GM21723 (cell line): ENCODE measurements at regions not wholly inside any gene's neighbourhood (a gene's known extent, or its start where the extent isn't known, plus 50 kb on each side); places are given as distances from the start of the nearest gene placed in this dataset.

ENCODE experiments used
- ATAC-seq: cut with Tn5 transposase; IDR thresholded peaks from one replicate; pipeline ENCODE4 v1.9.1; 2021; ENCODE audit warnings: mild to moderate bottlenecking, moderate library complexity; ENCODE audit not compliant: unreplicated experiment

GRCh38 chr4:133776503-133776902 is 425.1 kb downstream of the PABPC4L start:
- ATAC-seq = no peak

- ATAC-seq = no peak
These were observed 425.7 kb downstream of the PABPC4L start for GRCh38 chr4:133775881-133776280.

GRCh38 chr4:133775469-133775868 is 426.1 kb downstream of the PABPC4L start:
- ATAC-seq = no peak

GRCh38 chr4:133759428-133759827 is 442.2 kb downstream of the PABPC4L start:
- no peak for ATAC-seq

- no peak for ATAC-seq
These were observed 459.8 kb downstream of the PABPC4L start for GRCh38 chr4:133741766-133742165.

GRCh38 chr4:133720001-133720400 is 481.6 kb downstream of the PABPC4L start:
- no peak for ATAC-seq

- no peak for ATAC-seq
These were observed 482.5 kb downstream of the PABPC4L start for GRCh38 chr4:133719098-133719497.

GRCh38 chr4:133714211-133714610 is 487.4 kb downstream of the PABPC4L start:
- ATAC-seq = no peak

GRCh38 chr4:133713340-133713739 is 488.2 kb downstream of the PABPC4L start:
- no peak for ATAC-seq

- no peak for ATAC-seq
These were observed 489.8 kb downstream of the PABPC4L start for GRCh38 chr4:133711817-133712216.

GRCh38 chr4:133694416-133694815 is 507.2 kb downstream of the PABPC4L start:
- no peak for ATAC-seq

- no peak for ATAC-seq
These were observed 517.6 kb downstream of the PABPC4L start for GRCh38 chr4:133683967-133684366.

- ATAC-seq = no peak
These were observed 519.2 kb downstream of the PCDH10 start for GRCh38 chr4:133668061-133668851.

- no peak for ATAC-seq
These were observed 498.1 kb downstream of the PCDH10 start for GRCh38 chr4:133647206-133647605.

GRCh38 chr4:133641191-133641590 is 492.1 kb downstream of the PCDH10 start:
- no peak for ATAC-seq

- no peak for ATAC-seq
These were observed 489.7 kb downstream of the PCDH10 start for GRCh38 chr4:133638751-133639150.

- ATAC-seq = no peak
These were observed 488.1 kb downstream of the PCDH10 start for GRCh38 chr4:133637161-133637560.

- no peak for ATAC-seq
These were observed 475.6 kb downstream of the PCDH10 start for GRCh38 chr4:133624744-133625143.

GRCh38 chr4:133623847-133624246 is 474.8 kb downstream of the PCDH10 start:
- ATAC-seq = no peak

GRCh38 chr4:133621628-133622027 is 472.5 kb downstream of the PCDH10 start:
- ATAC-seq = no peak

GRCh38 chr4:133620555-133620954 is 471.5 kb downstream of the PCDH10 start:
- no peak for ATAC-seq

GRCh38 chr4:133618963-133619362 is 469.9 kb downstream of the PCDH10 start:
- no peak for ATAC-seq

- ATAC-seq = no peak
These were observed 450.9 kb downstream of the PCDH10 start for GRCh38 chr4:133600008-133600407.
